Hematopoietic multipotent progenitor cell (in vitro differentiated cells): ENCODE measurements at regions not wholly inside any gene's neighbourhood (a gene's known extent, or its start where the extent isn't known, plus 50 kb on each side); places are given as distances from the start of the nearest gene placed in this dataset.
A peak's percentile ranks its signal among the peaks of the same experiment; 100 is the strongest.
"Not testable (repeated sequence)": the region's sequence is repeated elsewhere in the genome, so short reads cannot be mapped to it uniquely, and the experiment has no call there.

Experiments used
- DNase-seq, 3 donors: peaks; one replicate each; pipeline ENCODE4 v3.0.0-alpha.2; 2011 to 2015; ENCODE audit warnings: low read depth in 2 of 3, low spot score in 2 of 3

GRCh38 chr6:166253778-166254204 lies 54.4 kb downstream of the PRR18 start:
- peak in 1 of 3 donors; percentile 30 for DNase-seq

- DNase-seq = peak in 2 of 3 donors; percentile 48 to 51
Observed at GRCh38 chr6:166253281-166253681, 54.9 kb downstream of the PRR18 start.

- no peak for DNase-seq
Observed at GRCh38 chr6:166252601-166253000, 55.6 kb downstream of the PRR18 start.

GRCh38 chr6:166251655-166252054 lies 56.5 kb downstream of the PRR18 start:
- no peak for DNase-seq

GRCh38 chr6:166251211-166251610 lies 57.0 kb downstream of the PRR18 start:
- DNase-seq = peak in 1 of 3 donors; percentile 24

GRCh38 chr6:166249061-166249785 lies 59.0 kb downstream of the PRR18 start:
- DNase-seq = not testable (repeated sequence)

GRCh38 chr6:166245148-166245547 lies 63.0 kb downstream of the PRR18 start:
- DNase-seq = no peak

GRCh38 chr6:166244353-166245045 lies 63.7 kb downstream of the PRR18 start:
- DNase-seq = peak in 1 of 3 donors; percentile 25

- DNase-seq = no peak
Observed at GRCh38 chr6:166242888-166243287, 65.3 kb downstream of the PRR18 start.

- DNase-seq = no peak
Observed at GRCh38 chr6:166241974-166242373, 66.2 kb downstream of the PRR18 start.

- no peak for DNase-seq
Observed at GRCh38 chr6:166240889-166241288, 67.3 kb downstream of the PRR18 start.

- no peak for DNase-seq
Observed at GRCh38 chr6:166237617-166238016, 70.0 kb upstream of the TBXT start.

- DNase-seq = no peak
Observed at GRCh38 chr6:166236596-166236995, 68.9 kb upstream of the TBXT start.

GRCh38 chr6:166235666-166236292 lies 68.1 kb upstream of the TBXT start:
- DNase-seq = no peak

GRCh38 chr6:166231181-166231580 lies 63.5 kb upstream of the TBXT start:
- not testable (repeated sequence) for DNase-seq

- DNase-seq = no peak
Observed at GRCh38 chr6:166228839-166229528, 61.3 kb upstream of the TBXT start.

GRCh38 chr6:166228425-166228824 lies 60.8 kb upstream of the TBXT start:
- DNase-seq = no peak

- no peak for DNase-seq
Observed at GRCh38 chr6:166223079-166223478, 55.4 kb upstream of the TBXT start.

GRCh38 chr6:166222631-166223030 lies 55.0 kb upstream of the TBXT start:
- no peak for DNase-seq

GRCh38 chr6:166221636-166222035 lies 54.0 kb upstream of the TBXT start:
- no peak for DNase-seq

- DNase-seq = no peak
Observed at GRCh38 chr6:166221040-166221439, 53.4 kb upstream of the TBXT start.
